ENCODE measurements at regions not wholly inside any gene's neighbourhood (a gene's known extent, or its start where the extent isn't known, plus 50 kb on each side); places are given as distances from the start of the nearest gene placed in this dataset.
A peak's percentile ranks its signal among the peaks of the same experiment; 100 is the strongest.

DNA sequence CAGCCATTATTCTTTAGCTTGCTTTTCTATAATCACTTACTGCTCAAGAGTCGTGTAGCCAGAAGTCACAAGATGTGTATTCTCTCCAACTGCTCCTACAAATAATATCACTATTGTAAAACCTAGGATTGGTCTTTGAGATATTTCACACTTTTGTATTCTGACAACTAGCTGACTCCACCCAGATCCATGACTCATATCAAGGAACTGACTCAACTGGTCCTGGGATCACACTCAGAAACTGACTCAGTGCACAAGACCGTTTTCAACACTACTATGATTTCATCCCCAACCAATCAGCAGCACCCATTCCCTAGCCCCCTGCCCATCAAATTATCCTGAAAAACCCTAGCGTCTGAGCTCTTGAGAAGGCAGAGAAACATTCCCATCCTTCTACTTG, 56.5 kb upstream of the ORC5 start:
- Histone ChIP-seq H3K4me3 (replicated peaks in 1 of 4; ENCODE audit: control extremely low read depth in 1 of 4, insufficient read depth in 1 of 4, low read depth in 3 of 4, low read length in 4 of 4) (no peak overlapping the region), H2AFZ (ENCODE audit: low read length) (no peak overlapping the region), H3K9me3 (ENCODE audit: control insufficient read depth, insufficient read depth, low read depth, low read length) (no peaks in the 10 kb centered on the region), H3K9ac (ENCODE audit: insufficient read depth, low read length) (no peak overlapping the region), H3K79me2 (ENCODE audit: control insufficient read depth, insufficient read depth, low read length) (no peaks in the 10 kb centered on the region), H4K20me1 (ENCODE audit: control insufficient read depth, extremely low read depth, insufficient read depth, low read length) (no peaks in the 10 kb centered on the region), H3K4me1 (ENCODE audit: control insufficient read depth, extremely low read depth, insufficient read depth, low read length) (no peaks in the 10 kb centered on the region), H3K27ac (ENCODE audit: insufficient read depth, low read length) (no peak overlapping the region), H3K27me3 (ENCODE audit: control insufficient read depth, insufficient read depth, low read length) (no peaks in the 10 kb centered on the region), H3K36me3 (ENCODE audit: control insufficient read depth, insufficient read depth, low read length) (no peaks in the 10 kb centered on the region), H3K4me2 (ENCODE audit: extremely low read depth, insufficient read depth, low read length) (no peak overlapping the region)
- DNase-seq (ENCODE audit: low read depth in 2 of 2), result peak; percentile 45 to 57
- TF ChIP-seq, protein P1, sequence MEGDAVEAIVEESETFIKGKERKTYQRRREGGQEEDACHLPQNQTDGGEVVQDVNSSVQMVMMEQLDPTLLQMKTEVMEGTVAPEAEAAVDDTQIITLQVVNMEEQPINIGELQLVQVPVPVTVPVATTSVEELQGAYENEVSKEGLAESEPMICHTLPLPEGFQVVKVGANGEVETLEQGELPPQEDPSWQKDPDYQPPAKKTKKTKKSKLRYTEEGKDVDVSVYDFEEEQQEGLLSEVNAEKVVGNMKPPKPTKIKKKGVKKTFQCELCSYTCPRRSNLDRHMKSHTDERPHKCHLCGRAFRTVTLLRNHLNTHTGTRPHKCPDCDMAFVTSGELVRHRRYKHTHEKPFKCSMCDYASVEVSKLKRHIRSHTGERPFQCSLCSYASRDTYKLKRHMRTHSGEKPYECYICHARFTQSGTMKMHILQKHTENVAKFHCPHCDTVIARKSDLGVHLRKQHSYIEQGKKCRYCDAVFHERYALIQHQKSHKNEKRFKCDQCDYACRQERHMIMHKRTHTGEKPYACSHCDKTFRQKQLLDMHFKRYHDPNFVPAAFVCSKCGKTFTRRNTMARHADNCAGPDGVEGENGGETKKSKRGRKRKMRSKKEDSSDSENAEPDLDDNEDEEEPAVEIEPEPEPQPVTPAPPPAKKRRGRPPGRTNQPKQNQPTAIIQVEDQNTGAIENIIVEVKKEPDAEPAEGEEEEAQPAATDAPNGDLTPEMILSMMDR (conservative IDR thresholded peaks at IDR 0.05 in 1 of 2, IDR thresholded peaks at IDR 0.05 in 1 of 2; ENCODE audit: low read depth in 1 of 2, low read length in 2 of 2), result no peak
- no peak for TF ChIP-seq EZH2 (IDR thresholded peaks at IDR 0.05; ENCODE audit: low read length, missing control alignments)

GRCh38 chr7:104267701-104268368, 60.0 kb upstream of the ORC5 start:
- Histone ChIP-seq H3K4me3 (replicated peaks in 1 of 4; ENCODE audit: control extremely low read depth in 1 of 4, insufficient read depth in 1 of 4, low read depth in 3 of 4, low read length in 4 of 4) (no peak overlapping the region), H3K27me3 (ENCODE audit: control insufficient read depth, insufficient read depth, low read length) (no peaks in the 10 kb centered on the region), H2AFZ (ENCODE audit: low read length) (no peak overlapping the region), H3K27ac (ENCODE audit: insufficient read depth, low read length) (no peak overlapping the region), H3K4me2 (ENCODE audit: extremely low read depth, insufficient read depth, low read length) (no peak overlapping the region), H3K79me2 (ENCODE audit: control insufficient read depth, insufficient read depth, low read length) (no peaks in the 10 kb centered on the region), H4K20me1 (ENCODE audit: control insufficient read depth, extremely low read depth, insufficient read depth, low read length) (no peaks in the 10 kb centered on the region), H3K36me3 (ENCODE audit: control insufficient read depth, insufficient read depth, low read length) (no peaks in the 10 kb centered on the region), H3K4me1 (ENCODE audit: control insufficient read depth, extremely low read depth, insufficient read depth, low read length) (no peaks in the 10 kb centered on the region), H3K9ac (ENCODE audit: insufficient read depth, low read length) (no peak overlapping the region), H3K9me3 (ENCODE audit: control insufficient read depth, insufficient read depth, low read depth, low read length) (no peaks in the 10 kb centered on the region)
- peak; percentile 23 to 39 for DNase-seq (ENCODE audit: low read depth in 2 of 2)
- no peak for TF ChIP-seq EZH2 (IDR thresholded peaks at IDR 0.05; ENCODE audit: low read length, missing control alignments)
- TF ChIP-seq, protein P1 (conservative IDR thresholded peaks at IDR 0.05 in 1 of 2, IDR thresholded peaks at IDR 0.05 in 1 of 2; ENCODE audit: low read depth in 1 of 2, low read length in 2 of 2), result peak; percentile 21 to 59

DNA sequence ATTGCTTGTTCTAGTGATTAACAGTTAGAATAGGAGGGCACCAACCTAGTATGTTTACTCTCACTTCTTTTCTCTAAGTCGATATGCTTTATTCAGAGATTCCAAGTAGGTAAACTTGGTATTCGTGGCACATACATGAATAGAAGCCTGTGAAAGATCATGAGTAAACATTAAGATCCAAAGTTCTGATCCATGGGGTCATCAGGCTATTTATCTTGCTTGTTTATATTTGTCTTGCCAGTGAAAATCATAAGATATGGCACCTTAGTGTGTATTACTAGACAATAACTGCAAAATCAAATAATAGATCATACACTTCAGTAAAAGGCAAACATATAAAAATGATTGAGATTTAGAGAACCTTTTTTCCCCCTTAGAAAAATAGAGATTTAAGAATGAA, 56.5 kb upstream of the LHFPL3 start:
- H3K9me3 ChIP-seq (ENCODE audit: control insufficient read depth, insufficient read depth, low read depth, low read length), result no peaks in the 10 kb centered on the region
- H3K4me3 ChIP-seq (replicated peaks in 1 of 4; ENCODE audit: control extremely low read depth in 1 of 4, insufficient read depth in 1 of 4, low read depth in 3 of 4, low read length in 4 of 4), result no peak overlapping the region
- no peak overlapping the region for H3K4me2 ChIP-seq (ENCODE audit: extremely low read depth, insufficient read depth, low read length)
- TF ChIP-seq, protein P1 (conservative IDR thresholded peaks at IDR 0.05 in 1 of 2, IDR thresholded peaks at IDR 0.05 in 1 of 2; ENCODE audit: low read depth in 1 of 2, low read length in 2 of 2), result no peak
- TF ChIP-seq EZH2 (IDR thresholded peaks at IDR 0.05; ENCODE audit: low read length, missing control alignments), result no peak
- H3K4me1 ChIP-seq (ENCODE audit: control insufficient read depth, extremely low read depth, insufficient read depth, low read length), result no peaks in the 10 kb centered on the region
- H3K36me3 ChIP-seq (ENCODE audit: control insufficient read depth, insufficient read depth, low read length), result no peaks in the 10 kb centered on the region
- DNase-seq (ENCODE audit: low read depth in 2 of 2), result no peak
- H4K20me1 ChIP-seq (ENCODE audit: control insufficient read depth, extremely low read depth, insufficient read depth, low read length), result no peaks in the 10 kb centered on the region
- no peak overlapping the region for H3K9ac ChIP-seq (ENCODE audit: insufficient read depth, low read length)
- H3K27me3 ChIP-seq (ENCODE audit: control insufficient read depth, insufficient read depth, low read length), result no peaks in the 10 kb centered on the region
- H2AFZ ChIP-seq (ENCODE audit: low read length), result no peak overlapping the region
- H3K27ac ChIP-seq (ENCODE audit: insufficient read depth, low read length), result no peak overlapping the region
- no peaks in the 10 kb centered on the region for H3K79me2 ChIP-seq (ENCODE audit: control insufficient read depth, insufficient read depth, low read length)
